IPS-18a (cell line): ENCODE measurements at regions not wholly inside any gene's neighbourhood (a gene's known extent, or its start where the extent isn't known, plus 50 kb on each side); places are given as distances from the start of the nearest gene placed in this dataset.

Experiments used
- H3K27ac ChIP-seq: one replicate; pipeline ENCODE4 v1.5.1; 2013; ENCODE audit warnings: low read length
- H3K27me3 ChIP-seq: one replicate; pipeline ENCODE4 v1.6.1; 2013; ENCODE audit warnings: mild to moderate bottlenecking, low read length; ENCODE audit not compliant: control insufficient read depth, insufficient read depth
- H3K36me3 ChIP-seq: one replicate; pipeline ENCODE4 v1.6.1; 2013; ENCODE audit warnings: low read depth, low read length; ENCODE audit not compliant: control insufficient read depth
- H3K4me1 ChIP-seq: one replicate; pipeline ENCODE4 v1.6.1; 2013; ENCODE audit warnings: low read depth, low read length; ENCODE audit not compliant: control insufficient read depth
- H3K4me3 ChIP-seq: one replicate; pipeline ENCODE4 v1.5.1; 2013; ENCODE audit warnings: low read length
- H3K9ac ChIP-seq: one replicate; pipeline ENCODE4 v1.6.1; 2013; ENCODE audit warnings: mild to moderate bottlenecking, low read length, moderate library complexity
- H3K9me3 ChIP-seq: one replicate; pipeline ENCODE4 v1.6.1; 2013; ENCODE audit warnings: low read depth, low read length; ENCODE audit not compliant: control insufficient read depth

GRCh38 chr5:87899721-87900131, 368.9 kb downstream of the TMEM161B start:
- Histone ChIP-seq H3K9ac (no peak overlapping the region), H3K9me3 (no peaks in the 10 kb centered on the region), H3K27ac (no peak overlapping the region), H3K27me3 (no peaks in the 10 kb centered on the region), H3K36me3 (no peaks in the 10 kb centered on the region), H3K4me3 (no peak overlapping the region), H3K4me1 (peaks cover 9% of the 10 kb centered on the region)

GRCh38 chr5:87899208-87899661, 369.4 kb downstream of the TMEM161B start:
- no peak overlapping the region for H3K4me3 ChIP-seq
- no peaks in the 10 kb centered on the region for H3K9me3 ChIP-seq
- H3K36me3 ChIP-seq: no peaks in the 10 kb centered on the region
- no peak overlapping the region for H3K9ac ChIP-seq
- no peaks in the 10 kb centered on the region for H3K27me3 ChIP-seq
- peaks cover 9% of the 10 kb centered on the region for H3K4me1 ChIP-seq
- H3K27ac ChIP-seq: no peak overlapping the region

- H3K27me3 ChIP-seq: no peaks in the 10 kb centered on the region
- peaks cover 9% of the 10 kb centered on the region for H3K4me1 ChIP-seq
- H3K9me3 ChIP-seq: no peaks in the 10 kb centered on the region
- H3K36me3 ChIP-seq: no peaks in the 10 kb centered on the region
- no peak overlapping the region for H3K4me3 ChIP-seq
- no peak overlapping the region for H3K9ac ChIP-seq
- H3K27ac ChIP-seq: no peak overlapping the region
These were observed 370.1 kb downstream of the TMEM161B start for GRCh38 chr5:87898574-87898973.

- Histone ChIP-seq H3K9me3 (no peaks in the 10 kb centered on the region), H3K27me3 (no peaks in the 10 kb centered on the region), H3K36me3 (no peaks in the 10 kb centered on the region), H3K9ac (no peak overlapping the region), H3K4me3 (no peak overlapping the region), H3K4me1 (no peaks in the 10 kb centered on the region), H3K27ac (no peak overlapping the region)
These were observed 380.5 kb downstream of the TMEM161B start for GRCh38 chr5:87888139-87888538.

- no peaks in the 10 kb centered on the region for H3K9me3 ChIP-seq
- H3K4me1 ChIP-seq: no peaks in the 10 kb centered on the region
- no peak overlapping the region for H3K27ac ChIP-seq
- no peak overlapping the region for H3K4me3 ChIP-seq
- no peak overlapping the region for H3K9ac ChIP-seq
- no peaks in the 10 kb centered on the region for H3K36me3 ChIP-seq
- no peaks in the 10 kb centered on the region for H3K27me3 ChIP-seq
These were observed 381.4 kb downstream of the TMEM161B start for GRCh38 chr5:87887247-87887646.

- no peak overlapping the region for H3K9ac ChIP-seq
- no peaks in the 10 kb centered on the region for H3K4me1 ChIP-seq
- no peaks in the 10 kb centered on the region for H3K27me3 ChIP-seq
- H3K9me3 ChIP-seq: no peaks in the 10 kb centered on the region
- H3K36me3 ChIP-seq: no peaks in the 10 kb centered on the region
- no peak overlapping the region for H3K27ac ChIP-seq
- H3K4me3 ChIP-seq: no peak overlapping the region
These were observed 382.5 kb downstream of the TMEM161B start for GRCh38 chr5:87886164-87886563.

- no peaks in the 10 kb centered on the region for H3K4me1 ChIP-seq
- no peak overlapping the region for H3K9ac ChIP-seq
- no peak overlapping the region for H3K4me3 ChIP-seq
- H3K27ac ChIP-seq: no peak overlapping the region
- no peaks in the 10 kb centered on the region for H3K27me3 ChIP-seq
- no peaks in the 10 kb centered on the region for H3K36me3 ChIP-seq
- no peaks in the 10 kb centered on the region for H3K9me3 ChIP-seq
These were observed 382.9 kb downstream of the TMEM161B start for GRCh38 chr5:87885758-87886157.

- Histone ChIP-seq H3K9ac (no peak overlapping the region), H3K9me3 (no peaks in the 10 kb centered on the region), H3K36me3 (no peaks in the 10 kb centered on the region), H3K27ac (no peak overlapping the region), H3K4me1 (peaks cover 7% of the 10 kb centered on the region), H3K27me3 (peaks cover 5% of the 10 kb centered on the region), H3K4me3 (no peak overlapping the region)
These were observed 391.1 kb downstream of the TMEM161B start for GRCh38 chr5:87877495-87877894.

- Histone ChIP-seq H3K4me3 (no peak overlapping the region), H3K4me1 (peaks cover 7% of the 10 kb centered on the region), H3K9ac (no peak overlapping the region), H3K27me3 (peaks cover 5% of the 10 kb centered on the region), H3K9me3 (no peaks in the 10 kb centered on the region), H3K27ac (no peak overlapping the region), H3K36me3 (no peaks in the 10 kb centered on the region)
These were observed 391.6 kb downstream of the TMEM161B start for GRCh38 chr5:87877023-87877422.

GRCh38 chr5:87876616-87877015, 392.0 kb downstream of the TMEM161B start:
- H3K36me3 ChIP-seq: no peaks in the 10 kb centered on the region
- H3K9ac ChIP-seq: no peak overlapping the region
- H3K4me3 ChIP-seq: no peak overlapping the region
- no peak overlapping the region for H3K27ac ChIP-seq
- peaks cover 5% of the 10 kb centered on the region for H3K27me3 ChIP-seq
- peaks cover 7% of the 10 kb centered on the region for H3K4me1 ChIP-seq
- H3K9me3 ChIP-seq: no peaks in the 10 kb centered on the region

GRCh38 chr5:87872986-87873385, 395.7 kb downstream of the TMEM161B start:
- Histone ChIP-seq H3K27ac (no peak overlapping the region), H3K9ac (no peak overlapping the region), H3K27me3 (peaks cover 5% of the 10 kb centered on the region), H3K4me3 (no peak overlapping the region), H3K9me3 (no peaks in the 10 kb centered on the region), H3K36me3 (no peaks in the 10 kb centered on the region), H3K4me1 (peaks cover 7% of the 10 kb centered on the region)

GRCh38 chr5:87868792-87869191, 399.9 kb downstream of the TMEM161B start:
- no peak overlapping the region for H3K9ac ChIP-seq
- no peak overlapping the region for H3K27ac ChIP-seq
- H3K9me3 ChIP-seq: no peaks in the 10 kb centered on the region
- H3K36me3 ChIP-seq: no peaks in the 10 kb centered on the region
- H3K4me3 ChIP-seq: no peak overlapping the region
- H3K27me3 ChIP-seq: peaks cover 5% of the 10 kb centered on the region
- peaks cover 7% of the 10 kb centered on the region for H3K4me1 ChIP-seq
